ENCODE measurements at regions not wholly inside any gene's neighbourhood (a gene's known extent, or its start where the extent isn't known, plus 50 kb on each side); places are given as distances from the start of the nearest gene placed in this dataset.

- Histone ChIP-seq H2BK12ac (ENCODE audit: insufficient read length, low read depth, low read length) (no peak overlapping the region), H3K23ac (ENCODE audit: insufficient read length, low read depth, low read length) (no peak overlapping the region), H2AFZ (ENCODE audit: low read length) (no peak overlapping the region), H4K20me1 (ENCODE audit: control insufficient read depth, insufficient read depth, insufficient read length) (no peaks in the 10 kb centered on the region), H2AK5ac (ENCODE audit: insufficient read length, low read length) (no peak overlapping the region), H3K14ac (ENCODE audit: insufficient read depth, low read length) (no peak overlapping the region), H3K9me3 (ENCODE audit: control insufficient read depth, low read depth, low read length) (peaks cover 62% of the 10 kb centered on the region), H2BK120ac (ENCODE audit: low read depth, low read length, poor library complexity, severe bottlenecking) (no peak overlapping the region), H3K4ac (ENCODE audit: low read depth, low read length) (no peak overlapping the region), H3K79me2 (ENCODE audit: insufficient read depth, low read length) (no peaks in the 10 kb centered on the region), H4K8ac (replicated peaks; ENCODE audit: insufficient read length, low read depth, low read length) (no peak overlapping the region), H3K27ac (ENCODE audit: insufficient read length, low read depth, low read length) (no peak overlapping the region), H2BK15ac (ENCODE audit: low read depth, low read length) (no peak overlapping the region), H3K9ac (ENCODE audit: extremely low read depth, insufficient read length, low read length) (no peak overlapping the region), H3K4me2 (ENCODE audit: insufficient read depth, insufficient read length, low read length) (no peak overlapping the region), H4K91ac (ENCODE audit: insufficient read length, low read depth, low read length) (no peak overlapping the region), H2BK20ac (ENCODE audit: low read depth, low read length, poor library complexity, severe bottlenecking) (no peak overlapping the region), H3K56ac (ENCODE audit: insufficient read length, low read depth, low read length) (no peak overlapping the region), H3K4me1 (ENCODE audit: insufficient read depth, low read length) (no peaks in the 10 kb centered on the region), H3K18ac (ENCODE audit: insufficient read length, low read depth, low read length) (no peak overlapping the region), H3K27me3 (ENCODE audit: insufficient read depth, low read length) (no peaks in the 10 kb centered on the region), H3K79me1 (ENCODE audit: insufficient read depth, low read depth, low read length, poor library complexity, severe bottlenecking) (no peaks in the 10 kb centered on the region), H4K5ac (ENCODE audit: insufficient read length, low read depth, low read length) (no peak overlapping the region), H3T11ph (ENCODE audit: low read length) (no peak overlapping the region), H3K23me2 (ENCODE audit: insufficient read length, low read depth, low read length, poor library complexity, severe bottlenecking) (no peaks in the 10 kb centered on the region), H2BK5ac (ENCODE audit: insufficient read length, low read length) (no peak overlapping the region)
- Mint-ChIP-seq H3K4me3 (no peak overlapping the region), H3K27me3 (ENCODE audit: low read depth) (no peaks in the 10 kb centered on the region; the same call in none of the 2 replicates), H3K27ac (no peak overlapping the region), H3K36me3 (ENCODE audit: insufficient read depth in 1 of 3, low read depth in 3 of 3) (peaks cover 5 to 18% (median 8%) of the 10 kb centered on the region in 3 experiments; a peak in 5 of 7 replicates), H3K9me3 (peaks cover 81 to 88% of the 10 kb centered on the region in 2 experiments), H3K4me1 (peaks cover 8 to 13% of the 10 kb centered on the region in 2 experiments)
- no peak for TF ChIP-seq CTCF (conservative IDR thresholded peaks at IDR 0.05)
- no peak for DNase-seq
- WGBS (ENCODE audit: extremely low coverage, insufficient read length, low lambda C conversion rate), result no CpG with 5 or more reads among the region's 8 CpGs
Measured at GRCh38 chr15:23762026-23762425, 74.9 kb upstream of the NDN start.
